OCI-LY7 (cell line): ENCODE measurements at regions not wholly inside any gene's neighbourhood (a gene's known extent, or its start where the extent isn't known, plus 50 kb on each side); places are given as distances from the start of the nearest gene placed in this dataset.

Experiments used
- BruUV-seq: library from RNA; stranded (reverse); fragments of 400-500 nt; replicated peaks from 2 replicates; lab custom pipeline; 2021; lab: Mats Ljungman, UMichigan
- CTCF ChIA-PET: fragments of 300-600 bp; sonication (Branson Sonifier 250); formaldehyde crosslinking; loops from one replicate; lab custom pipeline; 2022; ENCODE audit warnings: antibody characterized with exemption; ENCODE audit not compliant: unreplicated experiment; lab: Charles Lee
- POLR2A ChIA-PET: fragments of 300-600 bp; sonication (Branson Sonifier 250); formaldehyde crosslinking; loops from one replicate; lab custom pipeline; 2022; ENCODE audit warnings: antibody characterized with exemption; lab: Charles Lee
- DNase-seq: peaks from one replicate; pipeline ENCODE4 v3.0.0-alpha.2; 2015; ENCODE audit warnings: low spot score
- H2AFZ ChIP-seq: fragments of 200-600 bp; sonication (generic), shearing (Covaris generic); 2 replicates; pipeline ENCODE4 v1.6.1; 2014; ENCODE audit warnings: mild to moderate bottlenecking, antibody characterized with exemption, low read length, moderate library complexity
- H3K27ac ChIP-seq: fragments of 200-600 bp; sonication (generic); 2 replicates; pipeline ENCODE4 v1.5.1; 2014; ENCODE audit warnings: mixed run types, low read depth, mild to moderate bottlenecking, moderate library complexity, low read length, inconsistent platforms; ENCODE audit not compliant: poor library complexity, severe bottlenecking
- H3K36me3 ChIP-seq: fragments of 200-600 bp; sonication (generic); 2 replicates; pipeline ENCODE4 v1.6.1; 2014; ENCODE audit warnings: mild to moderate bottlenecking, antibody characterized with exemption, low read length, moderate library complexity, mixed read lengths; ENCODE audit not compliant: insufficient read depth
- H3K4me1 ChIP-seq: fragments of 200-600 bp; sonication (generic); 2 replicates; pipeline ENCODE4 v1.5.1; 2014; ENCODE audit warnings: mild to moderate bottlenecking, low read length; ENCODE audit not compliant: insufficient read depth, poor library complexity, severe bottlenecking
- H3K4me2 ChIP-seq: fragments of 200-600 bp; sonication (generic); 2 replicates; pipeline ENCODE4 v1.6.1; 2014; ENCODE audit warnings: mild to moderate bottlenecking, low read length
- H3K4me3 ChIP-seq: fragments of 200-600 bp; sonication (generic); 2 replicates; pipeline ENCODE4 v1.5.1; 2014; ENCODE audit warnings: mild to moderate bottlenecking, low read depth, low read length; ENCODE audit not compliant: poor library complexity, severe bottlenecking
- H3K79me2 ChIP-seq: fragments of 200-600 bp; sonication (generic); 2 replicates; pipeline ENCODE4 v1.6.1; 2016; ENCODE audit warnings: low read depth, mild to moderate bottlenecking, low read length, moderate library complexity, mixed read lengths; ENCODE audit not compliant: insufficient read depth
- H3K9me2 ChIP-seq: fragments of 200-600 bp; sonication (generic); 2 replicates; pipeline ENCODE4 v1.6.1; 2016; ENCODE audit warnings: mild to moderate bottlenecking, low read length, mixed read lengths; ENCODE audit not compliant: insufficient read depth
- H3K9me3 ChIP-seq: fragments of 200-600 bp; sonication (generic); 2 replicates; pipeline ENCODE4 v1.6.1; 2014; ENCODE audit warnings: mild to moderate bottlenecking, mixed run types, low read length, mixed read lengths
- H4K20me1 ChIP-seq: fragments of 200-600 bp; sonication (generic); 2 replicates; pipeline ENCODE4 v1.6.1; 2014; ENCODE audit warnings: mild to moderate bottlenecking, antibody characterized with exemption, low read length, moderate library complexity, mixed read lengths; ENCODE audit not compliant: insufficient read depth
- EZH2phosphoT487 ChIP-seq: fragments of 200-600 bp; sonication (generic); IDR thresholded peaks from 2 replicates; pipeline ENCODE4 v1.6.1; 2018; ENCODE audit warnings: low read depth, borderline replicate concordance, mild to moderate bottlenecking, mixed run types, antibody characterized with exemption, low read length, moderate library complexity, mixed read lengths
- intact Hi-C: fragments of 100-400 bp; cut with micrococcal nuclease; formaldehyde crosslinking; loops from one replicate; pipeline ENCODE4 v1.10.0; 2022; ENCODE audit not compliant: unreplicated experiment
- TF ChIP-seq, protein P1 (sequence below): fragments of 200-600 bp; sonication (generic); conservative IDR thresholded peaks from 2 replicates; pipeline ENCODE4 v1.5.1; 2014; ENCODE audit warnings: mild to moderate bottlenecking, antibody characterized with exemption, low read length, moderate library complexity, mixed read lengths

DNA sequence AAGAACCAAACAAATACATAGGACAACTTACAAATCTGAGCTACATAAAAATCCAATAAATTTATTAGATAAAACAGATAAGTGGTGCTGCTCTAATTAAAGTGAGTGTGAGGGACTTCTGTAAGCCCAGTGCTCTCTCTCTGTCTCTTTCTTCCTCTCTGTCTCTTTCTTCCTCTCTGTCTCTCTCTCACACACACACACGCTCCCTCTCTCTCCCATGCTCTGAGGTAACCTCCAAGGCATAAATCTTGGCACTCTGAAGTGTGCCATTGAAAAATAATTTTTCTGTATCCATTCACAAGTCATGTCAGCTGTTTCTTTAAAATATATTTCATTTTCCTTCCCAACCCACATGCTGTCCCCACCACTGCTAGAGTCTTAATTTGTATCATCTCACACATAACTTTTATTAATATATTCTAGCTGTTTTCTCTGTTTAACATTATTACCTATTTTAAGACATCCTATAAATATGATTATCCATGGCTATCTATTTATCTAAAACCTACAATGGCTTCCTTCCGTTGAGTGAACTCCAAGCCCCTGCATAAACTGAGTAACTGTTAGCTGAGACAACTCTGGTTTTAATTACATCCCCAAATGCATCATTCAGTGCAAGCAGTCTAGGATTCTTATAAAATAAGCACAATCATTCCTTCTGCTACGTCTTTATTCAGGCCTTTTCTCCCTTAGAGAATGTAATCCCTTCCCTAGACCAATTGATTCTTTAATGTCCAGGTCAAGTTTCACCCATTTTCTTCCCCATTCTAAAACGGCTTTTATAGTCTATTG, 57.4 kb upstream of the SLC5A12 start:
- DNase-seq: no peak
- TF ChIP-seq, protein P1, sequence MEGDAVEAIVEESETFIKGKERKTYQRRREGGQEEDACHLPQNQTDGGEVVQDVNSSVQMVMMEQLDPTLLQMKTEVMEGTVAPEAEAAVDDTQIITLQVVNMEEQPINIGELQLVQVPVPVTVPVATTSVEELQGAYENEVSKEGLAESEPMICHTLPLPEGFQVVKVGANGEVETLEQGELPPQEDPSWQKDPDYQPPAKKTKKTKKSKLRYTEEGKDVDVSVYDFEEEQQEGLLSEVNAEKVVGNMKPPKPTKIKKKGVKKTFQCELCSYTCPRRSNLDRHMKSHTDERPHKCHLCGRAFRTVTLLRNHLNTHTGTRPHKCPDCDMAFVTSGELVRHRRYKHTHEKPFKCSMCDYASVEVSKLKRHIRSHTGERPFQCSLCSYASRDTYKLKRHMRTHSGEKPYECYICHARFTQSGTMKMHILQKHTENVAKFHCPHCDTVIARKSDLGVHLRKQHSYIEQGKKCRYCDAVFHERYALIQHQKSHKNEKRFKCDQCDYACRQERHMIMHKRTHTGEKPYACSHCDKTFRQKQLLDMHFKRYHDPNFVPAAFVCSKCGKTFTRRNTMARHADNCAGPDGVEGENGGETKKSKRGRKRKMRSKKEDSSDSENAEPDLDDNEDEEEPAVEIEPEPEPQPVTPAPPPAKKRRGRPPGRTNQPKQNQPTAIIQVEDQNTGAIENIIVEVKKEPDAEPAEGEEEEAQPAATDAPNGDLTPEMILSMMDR: no peak
- no peak for TF ChIP-seq EZH2phosphoT487
- Histone ChIP-seq H3K4me3 (no peak overlapping the region), H4K20me1 (no peaks in the 10 kb centered on the region), H3K36me3 (no peaks in the 10 kb centered on the region), H3K4me2 (peak overlapping the region; percentile 58), H3K27ac (peak overlapping the region; percentile 49), H3K79me2 (no peaks in the 10 kb centered on the region), H3K9me3 (peaks cover 11% of the 10 kb centered on the region; the same call in 1 of the 2 replicates), H2AFZ (peak overlapping the region; percentile 62; the same call in 1 of the 2 replicates), H3K9me2 (no peaks in the 10 kb centered on the region), H3K4me1 (peaks cover 30% of the 10 kb centered on the region)
- intact Hi-C loops: loop anchor here (5.0 kb wide), 1 partner anchor 133 kb away; no protein-coding TSS in a partner anchor
- ChIA-PET POLR2A (interaction anchor here (0.6 to 1.1 kb wide), 3 partner anchors 18 to 483 kb away, joined by 3 read pairs; no protein-coding TSS in a partner anchor), CTCF (no interaction called here)
- no TSS peak for BruUV-seq

DNA sequence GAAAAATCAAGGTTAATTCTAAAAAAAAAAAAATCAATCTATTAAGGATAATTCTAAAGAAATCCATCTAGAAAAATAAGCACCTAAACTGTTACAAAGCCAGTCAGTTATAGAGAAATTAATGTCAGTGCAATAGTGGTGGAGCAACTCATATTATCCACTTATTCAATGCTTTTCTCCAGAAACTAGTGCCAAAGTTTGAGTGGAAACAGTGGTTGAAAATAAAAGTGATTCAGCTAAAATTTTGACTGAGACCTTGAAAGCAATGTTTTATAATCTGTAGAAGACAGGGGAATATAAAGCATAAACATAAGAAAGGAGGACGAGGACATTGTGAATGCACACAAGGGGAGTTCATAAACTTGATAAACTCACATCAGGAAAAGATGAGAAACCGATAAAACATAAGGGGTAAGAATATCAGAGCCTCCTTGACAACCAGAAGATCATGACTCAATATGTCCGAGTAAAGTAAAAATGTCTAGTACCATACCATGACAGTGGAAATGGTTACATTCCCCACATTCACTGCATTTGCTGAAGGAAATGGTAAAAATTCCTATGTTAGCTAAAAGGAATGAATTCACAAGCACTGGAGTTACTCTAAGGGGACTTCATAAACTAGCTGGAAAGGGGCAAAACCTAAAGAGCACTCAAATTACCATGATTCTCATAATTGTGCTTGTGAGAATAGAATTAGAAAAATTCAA, 58.7 kb upstream of the SLC5A12 start:
- Histone ChIP-seq H3K9me3 (peaks cover 13% of the 10 kb centered on the region; the same call in 1 of the 2 replicates), H3K4me2 (no peak overlapping the region), H3K79me2 (no peaks in the 10 kb centered on the region), H3K27ac (no peak overlapping the region), H4K20me1 (no peaks in the 10 kb centered on the region), H3K4me1 (peaks cover 30% of the 10 kb centered on the region), H3K9me2 (no peaks in the 10 kb centered on the region), H2AFZ (no peak overlapping the region), H3K36me3 (no peaks in the 10 kb centered on the region), H3K4me3 (no peak overlapping the region)
- TF ChIP-seq, protein P1: no peak
- no peak for TF ChIP-seq EZH2phosphoT487
- intact Hi-C loops: no loop called here
- ChIA-PET CTCF (no interaction called here), POLR2A (interaction anchor here (0.7 to 1.9 kb wide), 2 partner anchors 12 to 344 kb away, joined by 4 to 7 read pairs; no protein-coding TSS in a partner anchor)
- BruUV-seq: no TSS peak
- no peak for DNase-seq
